OCI-LY7 (cell line): ENCODE measurements at regions not wholly inside any gene's neighbourhood (a gene's known extent, or its start where the extent isn't known, plus 50 kb on each side); places are given as distances from the start of the nearest gene placed in this dataset.
"Not testable (repeated sequence)": the region's sequence is repeated elsewhere in the genome, so short reads cannot be mapped to it uniquely, and the experiment has no call there.

ENCODE experiments used
- BruUV-seq: library from RNA; stranded (reverse); fragments of 400-500 nt; replicated peaks from 2 replicates; lab custom pipeline; 2021; lab: Mats Ljungman, UMichigan
- CTCF ChIA-PET: fragments of 300-600 bp; sonication (Branson Sonifier 250); formaldehyde crosslinking; loops from one replicate; lab custom pipeline; 2022; ENCODE audit warnings: antibody characterized with exemption; ENCODE audit not compliant: unreplicated experiment; lab: Charles Lee
- POLR2A ChIA-PET: fragments of 300-600 bp; sonication (Branson Sonifier 250); formaldehyde crosslinking; loops from one replicate; lab custom pipeline; 2022; ENCODE audit warnings: antibody characterized with exemption; lab: Charles Lee
- DNase-seq: peaks from one replicate; pipeline ENCODE4 v3.0.0-alpha.2; 2015; ENCODE audit warnings: low spot score
- H2AFZ ChIP-seq: fragments of 200-600 bp; sonication (generic), shearing (Covaris generic); 2 replicates; pipeline ENCODE4 v1.6.1; 2014; ENCODE audit warnings: mild to moderate bottlenecking, antibody characterized with exemption, low read length, moderate library complexity
- H3K27ac ChIP-seq: fragments of 200-600 bp; sonication (generic); 2 replicates; pipeline ENCODE4 v1.5.1; 2014; ENCODE audit warnings: mixed run types, low read depth, mild to moderate bottlenecking, moderate library complexity, low read length, inconsistent platforms; ENCODE audit not compliant: poor library complexity, severe bottlenecking
- H3K36me3 ChIP-seq: fragments of 200-600 bp; sonication (generic); 2 replicates; pipeline ENCODE4 v1.6.1; 2014; ENCODE audit warnings: mild to moderate bottlenecking, antibody characterized with exemption, low read length, moderate library complexity, mixed read lengths; ENCODE audit not compliant: insufficient read depth
- H3K4me1 ChIP-seq: fragments of 200-600 bp; sonication (generic); 2 replicates; pipeline ENCODE4 v1.5.1; 2014; ENCODE audit warnings: mild to moderate bottlenecking, low read length; ENCODE audit not compliant: insufficient read depth, poor library complexity, severe bottlenecking
- H3K4me2 ChIP-seq: fragments of 200-600 bp; sonication (generic); 2 replicates; pipeline ENCODE4 v1.6.1; 2014; ENCODE audit warnings: mild to moderate bottlenecking, low read length
- H3K4me3 ChIP-seq: fragments of 200-600 bp; sonication (generic); 2 replicates; pipeline ENCODE4 v1.5.1; 2014; ENCODE audit warnings: mild to moderate bottlenecking, low read depth, low read length; ENCODE audit not compliant: poor library complexity, severe bottlenecking
- H3K79me2 ChIP-seq: fragments of 200-600 bp; sonication (generic); 2 replicates; pipeline ENCODE4 v1.6.1; 2016; ENCODE audit warnings: low read depth, mild to moderate bottlenecking, low read length, moderate library complexity, mixed read lengths; ENCODE audit not compliant: insufficient read depth
- H3K9me2 ChIP-seq: fragments of 200-600 bp; sonication (generic); 2 replicates; pipeline ENCODE4 v1.6.1; 2016; ENCODE audit warnings: mild to moderate bottlenecking, low read length, mixed read lengths; ENCODE audit not compliant: insufficient read depth
- H3K9me3 ChIP-seq: fragments of 200-600 bp; sonication (generic); 2 replicates; pipeline ENCODE4 v1.6.1; 2014; ENCODE audit warnings: mild to moderate bottlenecking, mixed run types, low read length, mixed read lengths
- H4K20me1 ChIP-seq: fragments of 200-600 bp; sonication (generic); 2 replicates; pipeline ENCODE4 v1.6.1; 2014; ENCODE audit warnings: mild to moderate bottlenecking, antibody characterized with exemption, low read length, moderate library complexity, mixed read lengths; ENCODE audit not compliant: insufficient read depth
- EZH2phosphoT487 ChIP-seq: fragments of 200-600 bp; sonication (generic); IDR thresholded peaks from 2 replicates; pipeline ENCODE4 v1.6.1; 2018; ENCODE audit warnings: low read depth, borderline replicate concordance, mild to moderate bottlenecking, mixed run types, antibody characterized with exemption, low read length, moderate library complexity, mixed read lengths
- intact Hi-C: fragments of 100-400 bp; cut with micrococcal nuclease; formaldehyde crosslinking; loops from one replicate; pipeline ENCODE4 v1.10.0; 2022; ENCODE audit not compliant: unreplicated experiment
- TF ChIP-seq, protein P1 (sequence below): fragments of 200-600 bp; sonication (generic); conservative IDR thresholded peaks from 2 replicates; pipeline ENCODE4 v1.5.1; 2014; ENCODE audit warnings: mild to moderate bottlenecking, antibody characterized with exemption, low read length, moderate library complexity, mixed read lengths

DNA sequence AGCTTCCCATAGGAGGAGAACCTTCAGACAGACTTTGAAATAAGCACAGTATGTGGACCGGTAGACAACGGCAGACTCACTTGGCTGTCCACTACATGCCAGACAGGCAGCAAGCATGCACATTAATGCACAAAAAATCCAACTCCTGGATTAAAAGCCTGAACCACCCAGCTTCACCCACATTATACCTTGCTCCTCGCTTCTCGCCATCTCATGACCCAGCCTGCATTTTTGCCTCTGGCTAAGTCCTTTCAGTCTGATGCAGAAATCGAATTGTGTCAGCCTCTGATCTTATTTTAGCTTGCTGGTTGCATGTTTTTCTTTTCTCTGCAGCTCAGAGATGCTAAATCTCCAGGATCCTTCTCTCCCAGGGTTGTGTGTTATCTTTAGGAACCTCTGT lies 358.7 kb downstream of the RFC3 start:
- no peaks in the 10 kb centered on the region for H3K4me1 ChIP-seq
- H3K9me2 ChIP-seq: no peaks in the 10 kb centered on the region
- H3K27ac ChIP-seq: no peak overlapping the region
- DNase-seq: no peak
- intact Hi-C loops: no loop called here
- BruUV-seq: no TSS peak
- H3K36me3 ChIP-seq: no peaks in the 10 kb centered on the region
- H3K9me3 ChIP-seq: no peaks in the 10 kb centered on the region
- POLR2A ChIA-PET: interaction anchor here (0.6 to 1.2 kb wide), 3 partner anchors 19 to 1130 kb away, joined by 3 read pairs; no protein-coding TSS in a partner anchor
- TF ChIP-seq, protein P1, sequence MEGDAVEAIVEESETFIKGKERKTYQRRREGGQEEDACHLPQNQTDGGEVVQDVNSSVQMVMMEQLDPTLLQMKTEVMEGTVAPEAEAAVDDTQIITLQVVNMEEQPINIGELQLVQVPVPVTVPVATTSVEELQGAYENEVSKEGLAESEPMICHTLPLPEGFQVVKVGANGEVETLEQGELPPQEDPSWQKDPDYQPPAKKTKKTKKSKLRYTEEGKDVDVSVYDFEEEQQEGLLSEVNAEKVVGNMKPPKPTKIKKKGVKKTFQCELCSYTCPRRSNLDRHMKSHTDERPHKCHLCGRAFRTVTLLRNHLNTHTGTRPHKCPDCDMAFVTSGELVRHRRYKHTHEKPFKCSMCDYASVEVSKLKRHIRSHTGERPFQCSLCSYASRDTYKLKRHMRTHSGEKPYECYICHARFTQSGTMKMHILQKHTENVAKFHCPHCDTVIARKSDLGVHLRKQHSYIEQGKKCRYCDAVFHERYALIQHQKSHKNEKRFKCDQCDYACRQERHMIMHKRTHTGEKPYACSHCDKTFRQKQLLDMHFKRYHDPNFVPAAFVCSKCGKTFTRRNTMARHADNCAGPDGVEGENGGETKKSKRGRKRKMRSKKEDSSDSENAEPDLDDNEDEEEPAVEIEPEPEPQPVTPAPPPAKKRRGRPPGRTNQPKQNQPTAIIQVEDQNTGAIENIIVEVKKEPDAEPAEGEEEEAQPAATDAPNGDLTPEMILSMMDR: no peak
- no peak for TF ChIP-seq EZH2phosphoT487
- H3K79me2 ChIP-seq: no peaks in the 10 kb centered on the region
- H3K4me2 ChIP-seq: no peak overlapping the region
- CTCF ChIA-PET: no interaction called here
- no peak overlapping the region for H3K4me3 ChIP-seq
- no peaks in the 10 kb centered on the region for H4K20me1 ChIP-seq
- no peak overlapping the region for H2AFZ ChIP-seq

DNA sequence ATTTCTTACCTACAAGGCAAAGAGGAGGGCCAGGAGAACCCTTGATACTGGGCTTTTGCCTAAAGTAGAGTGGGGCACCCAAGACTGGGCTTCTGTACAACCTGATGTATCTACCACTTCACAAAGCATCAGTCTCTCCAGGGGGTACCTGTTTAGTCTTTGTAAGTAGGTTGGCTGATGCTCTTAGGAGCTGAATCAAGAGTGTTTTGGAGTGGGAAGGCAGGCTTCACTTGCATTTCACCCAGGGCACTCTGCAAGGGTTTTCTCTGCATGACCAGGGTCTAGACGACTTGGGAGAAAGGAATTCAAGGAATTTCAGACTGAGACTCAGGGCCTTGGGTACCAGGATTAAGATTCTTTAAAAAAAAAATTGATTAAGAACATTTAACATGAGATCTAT lies 361.5 kb downstream of the RFC3 start:
- Histone ChIP-seq H3K36me3 (no peaks in the 10 kb centered on the region), H3K9me2 (no peaks in the 10 kb centered on the region), H3K4me3 (no peak overlapping the region), H3K9me3 (no peaks in the 10 kb centered on the region), H2AFZ (no peak overlapping the region), H3K4me1 (no peaks in the 10 kb centered on the region), H3K79me2 (no peaks in the 10 kb centered on the region), H3K27ac (no peak overlapping the region), H4K20me1 (no peaks in the 10 kb centered on the region), H3K4me2 (no peak overlapping the region)
- CTCF ChIA-PET: no interaction called here
- TF ChIP-seq, protein P1: no peak
- no peak for TF ChIP-seq EZH2phosphoT487
- no TSS peak for BruUV-seq
- intact Hi-C loops: no loop called here
- POLR2A ChIA-PET: interaction anchor here (0.7 kb wide), 1 partner anchor 207 kb away, joined by 3 read pairs; no protein-coding TSS in a partner anchor
- DNase-seq: no peak

DNA sequence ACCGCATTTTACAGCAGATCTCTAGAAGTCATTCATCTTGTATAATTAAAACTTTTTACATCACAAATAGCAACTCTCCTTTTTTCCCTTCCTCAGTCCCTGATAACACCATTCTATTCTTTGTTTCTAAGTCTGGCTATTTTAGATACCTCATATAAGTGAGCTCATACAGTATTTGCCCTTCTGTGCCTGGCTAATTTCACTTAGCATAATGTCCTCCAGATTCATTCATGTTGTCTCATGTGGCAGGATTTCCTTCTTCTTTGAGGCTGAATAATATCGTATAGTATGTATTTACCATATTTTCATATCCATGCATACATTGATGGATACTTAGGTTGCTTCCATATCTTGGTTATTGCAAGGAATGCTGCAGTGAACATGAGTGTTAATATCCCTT lies 362.0 kb downstream of the RFC3 start:
- Histone ChIP-seq H3K9me2 (no peaks in the 10 kb centered on the region), H3K36me3 (no peaks in the 10 kb centered on the region), H3K4me3 (no peak overlapping the region), H3K4me1 (no peaks in the 10 kb centered on the region), H4K20me1 (no peaks in the 10 kb centered on the region), H2AFZ (no peak overlapping the region), H3K27ac (no peak overlapping the region), H3K4me2 (no peak overlapping the region), H3K79me2 (no peaks in the 10 kb centered on the region), H3K9me3 (no peaks in the 10 kb centered on the region)
- BruUV-seq: no TSS peak
- CTCF ChIA-PET: no interaction called here
- intact Hi-C loops: no loop called here
- POLR2A ChIA-PET: interaction anchor here (0.7 kb wide), 1 partner anchor 208 kb away, joined by 3 read pairs; no protein-coding TSS in a partner anchor
- TF ChIP-seq EZH2phosphoT487: no peak
- TF ChIP-seq, protein P1: no peak
- DNase-seq: no peak

DNA sequence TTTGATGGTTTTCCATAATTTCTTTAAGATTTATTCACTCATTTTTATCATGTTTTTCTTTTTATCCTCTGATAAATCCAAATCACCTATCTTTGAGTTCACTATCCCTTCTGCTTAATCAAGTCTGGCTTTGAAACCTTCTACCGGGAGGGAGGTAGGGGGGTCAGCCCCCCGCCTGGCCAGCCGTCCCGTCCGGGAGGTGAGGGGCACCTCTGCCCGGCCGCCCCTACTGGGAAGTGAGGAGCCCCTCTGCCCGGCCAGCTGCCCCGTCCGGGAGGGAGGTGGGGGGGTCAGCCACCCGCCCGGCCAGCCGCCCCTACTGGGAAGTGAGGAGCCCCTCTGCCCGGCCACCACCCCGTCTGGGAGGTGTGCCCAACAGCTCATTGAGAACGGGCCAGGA lies 363.3 kb downstream of the RFC3 start:
- CTCF ChIA-PET, DNase-seq, H3K79me2 ChIP-seq, H3K9me2 ChIP-seq, H3K36me3 ChIP-seq, POLR2A ChIA-PET, H3K4me3 ChIP-seq, BruUV-seq, H2AFZ ChIP-seq, H3K27ac ChIP-seq, H3K9me3 ChIP-seq, H4K20me1 ChIP-seq, H3K4me1 ChIP-seq, intact Hi-C loops, H3K4me2 ChIP-seq: not testable (repeated sequence)
